CD4-positive, alpha-beta T cell treated with Interleukin-6 for 4 hours (primary cell): ENCODE measurements at regions not wholly inside any gene's neighbourhood (a gene's known extent, or its start where the extent isn't known, plus 50 kb on each side); places are given as distances from the start of the nearest gene placed in this dataset.

Source experiments
- DNase-seq: peaks from one replicate; pipeline ENCODE4 v3.0.0-alpha.2; 2020; ENCODE audit warnings: mixed read lengths

- DNase-seq: no peak
Measured at GRCh38 chr5:112628214-112628980, 109.3 kb upstream of the APC start.

DNA sequence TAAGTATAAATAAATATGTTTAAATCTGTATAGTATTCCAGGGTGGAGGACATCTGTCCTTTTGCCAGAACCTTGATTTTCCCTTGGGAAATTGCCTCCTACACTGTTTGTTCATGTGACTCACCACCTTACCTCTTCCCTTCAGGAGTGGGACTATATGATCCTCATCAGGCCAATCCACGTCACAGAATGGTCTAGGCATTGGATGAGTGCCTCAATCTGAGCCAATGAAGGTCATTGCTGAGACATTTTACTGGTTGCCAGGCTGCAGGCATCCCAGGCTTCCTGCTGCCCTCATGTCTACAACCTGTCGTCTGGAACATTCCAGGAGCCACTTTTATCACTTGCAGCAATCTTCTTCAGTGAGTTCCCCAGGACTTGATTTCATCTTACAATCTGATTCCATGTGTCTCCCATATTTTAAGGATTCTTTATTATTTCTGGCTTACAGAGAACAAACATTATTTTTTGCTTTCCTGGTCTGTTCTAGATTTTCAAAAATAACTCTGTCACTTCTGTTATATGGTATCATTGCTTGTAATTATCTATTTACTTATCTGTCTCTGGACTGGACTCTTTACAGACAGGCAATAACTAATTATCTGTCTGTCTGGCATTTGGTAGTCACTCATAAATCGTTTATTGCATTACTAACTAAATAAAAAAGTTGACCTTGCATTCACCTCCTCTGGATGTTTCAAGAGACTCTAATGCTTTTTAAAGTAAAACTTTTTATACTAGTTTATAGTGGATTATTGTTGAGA lies 107.3 kb upstream of the APC start:
- no peak for DNase-seq

DNA sequence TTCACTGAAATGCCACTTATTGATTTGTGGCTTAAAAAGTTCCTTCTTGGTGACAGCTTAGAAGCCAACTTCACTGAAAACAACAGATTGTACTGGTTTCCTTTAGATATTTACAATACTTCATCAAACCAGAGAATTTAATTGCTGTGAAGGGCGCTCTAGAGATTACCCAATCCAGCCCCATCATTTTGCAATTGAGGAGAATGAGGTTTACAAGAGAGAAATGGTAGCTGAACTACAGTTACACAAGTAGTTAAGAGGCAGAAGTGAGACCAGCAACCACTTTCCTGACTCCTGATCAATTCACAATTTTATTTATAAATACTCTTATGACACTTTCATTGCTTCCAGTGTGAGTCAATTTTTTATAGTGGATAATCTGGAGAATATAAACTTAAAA lies 103.5 kb upstream of the APC start:
- no peak for DNase-seq

- DNase-seq: no peak
Measured at GRCh38 chr5:112634796-112635195, 102.9 kb upstream of the APC start.

DNA sequence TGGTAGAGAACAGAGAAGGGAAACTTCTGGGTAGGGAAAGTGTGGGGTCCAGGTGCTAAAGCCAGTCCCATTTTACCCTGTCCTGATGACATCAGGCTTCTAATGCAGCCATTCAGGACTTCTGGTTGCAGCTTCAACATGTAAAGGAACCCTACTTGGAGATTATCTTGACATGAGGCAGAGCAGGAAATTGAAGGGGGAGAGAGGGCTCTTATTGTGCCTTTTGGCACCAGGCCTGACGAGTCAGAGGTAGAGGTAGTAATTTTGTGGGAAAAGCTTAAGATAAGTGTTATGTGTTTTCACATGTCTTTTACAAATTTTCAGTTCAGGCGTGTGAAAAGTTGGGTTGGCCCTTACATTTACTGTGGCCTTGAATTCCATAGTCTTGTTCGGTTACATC lies 102.4 kb upstream of the APC start:
- no peak for DNase-seq

DNA sequence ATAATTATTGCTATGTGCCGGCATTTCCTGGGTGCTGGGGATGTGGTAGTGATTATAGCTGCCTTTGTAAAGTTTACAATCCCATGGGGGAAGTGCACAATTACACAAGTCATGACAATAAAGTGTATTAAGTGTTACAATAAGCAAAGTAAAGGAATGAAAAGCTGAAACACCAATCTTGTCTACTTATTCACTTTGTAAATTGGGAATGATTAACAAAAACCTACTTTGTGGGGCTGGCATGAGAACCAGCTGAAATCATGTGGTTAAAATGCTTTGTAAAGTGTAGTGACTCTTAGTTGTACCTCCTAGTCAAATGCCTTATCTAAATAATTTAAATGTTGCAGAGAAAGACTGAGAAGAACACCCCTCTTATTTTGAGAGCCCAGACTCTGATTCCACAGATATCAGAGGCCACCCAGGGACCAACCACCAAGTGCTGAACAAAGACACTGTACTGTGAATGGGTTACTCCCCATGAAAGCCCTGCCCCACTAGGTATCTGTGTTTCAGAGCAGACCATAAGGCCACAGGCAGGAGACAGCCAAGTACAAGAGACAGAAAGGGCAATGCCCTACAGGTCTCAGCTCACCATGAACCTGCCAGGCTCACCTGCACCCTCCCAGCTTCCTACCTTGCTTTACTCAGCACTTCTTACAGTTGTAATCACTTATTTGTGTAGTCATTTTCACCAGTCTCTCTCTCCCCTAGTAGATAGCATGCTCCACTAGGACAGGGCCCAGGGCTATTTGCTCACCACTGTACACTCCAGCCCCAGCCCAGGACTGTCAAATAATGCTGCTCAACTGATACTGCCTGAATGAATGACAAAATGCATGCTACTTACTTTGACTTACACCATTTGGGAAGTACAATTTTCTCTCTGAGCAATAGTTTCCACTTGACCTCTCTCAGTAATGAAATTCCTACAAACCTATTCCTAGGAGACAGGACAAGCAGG lies 101.6 kb upstream of the APC start:
- no peak for DNase-seq

DNA sequence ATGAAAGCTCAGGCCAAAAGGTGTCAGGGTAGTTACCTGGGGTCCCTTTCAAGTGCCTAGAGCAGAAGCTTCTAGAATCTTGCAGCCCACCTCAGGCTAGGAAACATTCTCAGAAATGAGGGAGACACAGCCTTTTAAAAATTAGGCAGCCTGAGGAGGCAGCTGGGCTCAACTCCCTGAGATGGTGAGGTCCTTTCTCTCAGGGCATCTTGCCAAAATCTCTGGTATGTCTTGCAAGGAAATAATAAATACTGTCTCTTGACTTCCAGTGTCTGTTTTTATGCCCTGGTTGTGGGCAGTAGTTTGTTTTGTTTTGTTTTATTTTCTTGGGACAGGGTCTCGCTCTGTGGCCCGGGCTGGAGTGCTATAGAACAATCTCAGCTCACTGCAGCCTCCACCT lies 100.9 kb upstream of the APC start:
- DNase-seq: no peak

DNA sequence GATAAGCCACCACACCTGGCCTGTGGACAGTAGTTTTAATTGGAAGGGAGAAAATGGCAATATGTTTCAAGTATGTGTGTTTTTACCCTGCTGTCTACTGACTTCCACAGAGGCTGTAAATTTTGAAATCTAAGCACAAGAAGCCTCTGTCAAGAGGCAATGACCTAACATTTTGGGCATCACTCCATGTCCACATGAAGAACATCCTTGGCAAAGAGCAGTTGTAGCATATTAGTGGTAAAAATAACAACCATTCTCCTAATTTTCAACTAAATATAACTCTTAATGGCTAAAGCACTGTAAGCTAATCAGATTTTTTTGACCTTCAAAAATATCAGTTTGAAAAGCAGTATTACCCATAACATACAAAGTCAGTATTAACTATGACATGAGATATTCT lies 100.3 kb upstream of the APC start:
- DNase-seq: no peak

DNA sequence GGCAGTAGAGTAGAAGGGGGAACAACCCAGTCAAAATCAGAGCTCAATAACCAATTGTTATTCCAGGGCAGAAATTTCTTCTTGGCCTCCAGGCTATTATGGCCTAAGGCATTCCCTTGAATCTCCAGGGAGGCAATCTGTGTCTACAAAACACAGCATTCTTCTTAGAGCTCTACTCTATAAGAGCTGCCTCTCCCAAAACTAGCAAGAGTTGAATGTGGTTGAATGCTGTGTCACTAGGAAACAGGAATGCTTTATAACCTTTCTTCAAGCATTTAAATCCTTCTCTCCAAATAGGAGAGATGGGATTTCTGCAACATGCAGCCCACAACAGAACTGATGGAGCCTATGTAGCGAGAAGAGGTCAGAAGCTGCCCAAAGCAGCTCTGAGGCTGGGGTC lies 97.1 kb upstream of the APC start:
- no peak for DNase-seq

- DNase-seq: no peak
Measured at GRCh38 chr5:112641515-112642110, 96.1 kb upstream of the APC start.

DNA sequence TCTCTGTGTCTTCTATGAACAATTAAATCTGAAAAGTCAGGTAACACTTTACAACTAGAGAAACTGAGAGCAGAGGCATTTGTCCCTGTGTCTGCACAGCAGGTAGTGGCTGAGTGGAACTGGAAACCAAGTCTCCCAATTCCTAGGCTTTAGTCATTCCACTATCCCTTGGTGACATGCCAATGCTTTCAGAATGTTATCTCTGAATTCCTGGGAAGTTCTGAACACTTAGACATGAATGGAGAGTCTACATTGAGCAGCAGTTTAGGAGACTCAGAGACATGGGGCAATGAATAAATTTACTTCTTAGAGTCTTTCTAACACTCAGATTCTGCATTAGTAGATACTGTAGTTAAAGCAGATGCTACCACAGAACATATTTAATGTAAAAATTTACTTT lies 94.8 kb upstream of the APC start:
- DNase-seq: no peak

- no peak for DNase-seq
Measured at GRCh38 chr5:112643339-112643971, 94.2 kb upstream of the APC start.

- DNase-seq: no peak
Measured at GRCh38 chr5:112646139-112646936, 91.3 kb upstream of the APC start.

DNA sequence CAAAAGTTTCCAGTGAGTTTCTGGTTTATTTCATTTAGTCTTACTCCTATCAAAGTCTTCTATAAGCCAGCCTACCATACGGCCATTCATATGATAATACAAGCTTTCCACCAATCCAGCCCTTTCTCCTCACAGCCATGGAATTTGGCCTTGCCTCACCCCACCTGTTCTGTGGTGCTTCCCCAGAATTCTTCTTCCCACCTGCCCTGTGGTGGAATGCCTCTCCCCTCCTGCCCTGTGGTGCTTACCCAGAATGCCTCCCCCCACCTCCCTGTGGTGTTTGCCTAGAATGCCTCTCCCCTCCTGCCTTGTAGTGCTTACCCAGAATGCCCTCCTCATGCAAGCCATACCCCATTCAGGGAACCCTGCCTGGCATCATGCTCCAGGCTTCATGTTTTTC lies 90.3 kb upstream of the APC start:
- no peak for DNase-seq

DNA sequence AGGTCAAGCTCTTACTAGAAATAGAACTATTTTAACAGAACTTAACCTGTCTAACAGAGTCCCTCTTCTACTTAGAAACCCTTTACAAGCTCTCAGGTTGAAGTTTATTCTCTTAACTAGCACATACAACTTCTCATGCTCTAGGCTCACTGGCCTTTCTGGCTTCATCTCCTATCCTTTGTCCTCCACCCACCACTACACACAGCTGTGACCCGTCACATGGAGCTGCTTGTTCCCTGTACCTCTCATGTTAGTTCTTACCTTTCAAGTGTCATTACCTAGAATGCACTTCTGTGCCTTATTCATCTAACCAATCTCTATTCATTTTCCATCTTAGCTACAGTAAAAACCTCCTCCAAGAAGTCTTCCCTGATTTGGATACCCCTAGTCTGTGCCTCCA lies 89.4 kb upstream of the APC start:
- no peak for DNase-seq

DNA sequence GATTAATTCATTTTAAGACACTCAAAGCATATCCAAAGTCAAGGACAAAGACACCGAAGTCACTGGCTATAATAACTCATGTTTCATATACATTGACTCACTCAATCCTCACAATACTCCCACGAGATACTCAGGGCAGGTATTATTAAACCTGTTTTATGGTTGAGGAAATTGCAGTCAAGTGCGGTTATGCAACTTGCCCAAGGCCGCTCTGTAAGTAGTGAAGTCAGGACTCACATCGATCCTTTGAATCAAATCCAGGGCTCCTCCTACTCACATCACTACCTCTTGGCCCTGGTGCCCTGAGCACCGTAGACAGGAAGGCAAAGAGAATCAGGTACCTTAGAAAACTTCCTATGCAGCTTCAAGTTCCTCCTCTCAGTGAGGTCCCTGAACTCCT lies 87.8 kb upstream of the APC start:
- no peak for DNase-seq

DNA sequence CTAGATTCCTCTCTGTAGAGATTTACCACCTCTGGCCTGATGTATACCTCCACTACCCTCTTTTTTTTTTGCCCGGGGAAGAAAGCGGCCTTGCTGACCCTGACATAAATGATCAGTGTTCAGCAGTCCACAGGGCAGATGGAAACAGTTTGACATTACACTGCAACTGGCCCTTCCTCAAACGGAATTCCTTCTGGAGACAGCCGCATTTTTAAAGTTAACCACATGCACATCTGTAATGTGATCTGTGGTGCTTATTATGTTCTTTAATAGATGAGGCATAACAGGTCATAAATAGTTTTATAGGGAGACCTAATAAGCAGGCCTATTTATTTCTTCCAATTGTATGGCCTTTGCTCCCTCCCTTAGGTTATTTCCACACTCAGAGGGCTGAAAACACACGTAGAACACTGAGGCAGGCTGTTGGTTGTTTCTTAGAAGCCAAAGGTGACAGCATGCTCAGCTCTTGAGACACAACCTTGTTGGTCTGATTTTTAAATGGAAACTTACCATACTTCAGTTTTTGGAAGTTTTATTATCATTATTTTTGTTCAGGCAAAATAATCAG lies 84.0 kb upstream of the APC start:
- no peak for DNase-seq

DNA sequence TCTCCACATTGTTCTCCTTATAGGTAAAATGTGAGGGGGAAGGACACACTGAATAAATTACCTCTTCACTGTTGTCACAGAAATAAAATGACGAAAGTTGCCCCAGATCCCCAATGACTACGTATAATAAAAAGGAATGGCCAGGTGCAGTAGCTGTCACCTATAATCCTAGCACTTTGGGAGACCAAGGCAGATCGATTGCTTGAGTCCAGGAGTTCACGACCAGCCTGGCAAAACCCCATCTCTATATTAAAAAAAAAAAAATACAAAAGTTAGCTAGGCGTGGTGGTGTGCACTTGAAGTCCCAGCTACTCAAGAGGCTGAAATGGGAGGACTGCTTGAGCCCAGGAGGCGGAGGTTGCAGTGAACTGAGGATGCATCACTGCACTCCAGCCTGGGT lies 82.2 kb upstream of the APC start:
- no peak for DNase-seq

DNA sequence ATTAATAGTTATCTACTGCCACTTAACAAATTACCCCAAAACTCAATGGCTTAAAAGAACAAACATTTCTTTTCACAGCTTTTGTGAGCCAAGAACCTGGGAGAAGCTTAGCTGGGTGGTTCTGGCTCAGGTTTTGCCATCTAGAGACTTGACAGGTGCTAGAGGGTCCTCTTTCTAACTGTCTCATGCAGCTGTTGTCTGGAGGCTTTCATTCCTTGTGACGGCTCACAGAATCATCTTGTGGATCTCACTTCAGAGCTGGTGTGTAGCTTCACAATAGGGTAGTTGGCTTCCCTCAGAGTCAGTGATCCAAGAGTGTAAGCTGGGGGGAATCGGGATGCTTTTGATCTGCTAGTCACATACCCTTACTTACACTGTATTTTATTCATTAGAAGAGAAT lies 81.2 kb upstream of the APC start:
- DNase-seq: no peak

DNA sequence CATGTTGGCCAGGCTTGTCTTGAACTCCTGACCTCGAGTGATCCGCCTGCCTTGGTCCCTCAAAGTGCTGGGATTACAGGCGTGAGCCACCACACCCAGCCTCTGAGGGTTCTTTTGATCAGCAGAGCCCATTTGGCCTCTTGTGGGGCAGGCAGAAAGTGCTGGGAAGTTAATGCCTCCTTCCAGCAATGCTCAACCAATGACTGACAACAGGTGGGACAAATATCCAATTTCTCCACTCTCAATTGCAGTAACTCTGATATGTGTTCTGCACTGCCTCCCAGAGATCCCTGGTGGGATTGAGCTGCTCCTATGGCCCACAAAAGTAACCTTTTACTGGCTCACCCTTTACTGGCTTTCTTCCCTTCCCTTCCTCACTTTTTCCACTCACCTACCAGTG lies 79.9 kb upstream of the APC start:
- no peak for DNase-seq

- no peak for DNase-seq
Measured at GRCh38 chr5:112660359-112660758, 77.3 kb upstream of the APC start.
